HT-29 (cell line): ENCODE measurements at regions not wholly inside any gene's neighbourhood (a gene's known extent, or its start where the extent isn't known, plus 50 kb on each side); places are given as distances from the start of the nearest gene placed in this dataset.

Experiments used
- DNase-seq: peaks from one replicate; pipeline ENCODE4 v3.0.0-alpha.2; 2015; ENCODE audit warnings: low spot score

DNA sequence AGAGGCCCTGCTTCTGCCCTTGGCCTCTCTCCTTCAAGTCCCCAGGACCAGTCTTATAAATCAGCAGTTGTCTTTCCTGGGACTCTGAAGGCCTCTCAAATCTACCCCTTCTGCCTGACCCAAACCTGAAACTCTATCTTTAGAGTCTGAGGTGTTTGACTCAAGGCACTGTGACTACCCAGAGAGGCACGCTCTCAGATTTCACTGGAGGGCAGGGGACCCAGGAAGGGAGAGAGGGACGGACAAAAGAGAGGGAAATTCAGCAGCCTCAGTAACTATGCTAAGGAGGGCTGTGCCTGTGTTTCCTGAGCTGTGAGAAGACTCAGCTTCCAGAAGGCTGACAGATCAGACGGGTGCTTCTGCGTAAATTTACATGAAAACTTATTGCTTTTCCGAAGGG lies 217.8 kb downstream of the HAUS1 start:
- DNase-seq: peak; percentile 4

DNA sequence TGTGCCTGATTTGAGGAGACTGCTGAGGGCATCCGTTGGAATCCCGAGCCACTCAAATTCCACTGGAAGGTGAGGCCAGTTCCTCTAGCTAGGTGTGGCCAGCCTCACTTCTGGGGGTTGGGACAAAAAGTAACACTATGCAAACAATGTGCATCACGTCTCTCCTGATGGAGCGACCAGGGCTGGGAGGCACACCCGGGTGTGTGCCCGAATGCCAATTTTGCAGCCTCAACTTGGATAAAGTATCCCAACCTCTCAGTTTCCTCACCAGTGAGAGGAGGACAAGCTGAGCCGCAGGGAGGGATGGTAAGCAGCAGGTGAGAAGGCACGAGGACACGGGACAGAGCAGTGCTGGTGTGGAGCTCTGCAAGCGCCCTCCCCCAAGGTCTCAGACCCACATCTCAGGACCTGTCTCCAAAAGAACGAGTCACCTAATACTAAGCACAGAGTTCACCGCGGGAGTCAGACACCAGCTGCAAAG lies 218.3 kb downstream of the HAUS1 start:
- peak; percentile 6 for DNase-seq

DNA sequence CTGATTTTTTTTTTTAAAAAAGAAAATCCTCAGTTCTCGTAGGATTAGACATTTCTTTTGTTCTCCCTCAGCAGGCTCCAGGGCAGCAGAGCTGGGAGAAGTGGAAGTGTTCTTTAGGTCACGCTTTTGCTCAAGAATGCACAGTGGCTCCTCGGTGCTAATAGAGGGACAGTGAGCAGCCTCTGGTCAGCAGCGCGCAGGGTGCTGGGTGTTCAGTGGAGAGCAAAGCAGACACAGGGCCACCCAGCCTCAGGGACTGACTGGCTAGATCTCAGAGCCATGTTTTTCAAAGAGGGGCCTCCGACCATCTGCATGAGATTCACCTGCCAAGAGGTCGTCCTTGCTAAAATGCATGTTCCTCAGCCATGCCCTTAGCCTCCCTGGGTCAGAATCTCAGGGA lies 218.8 kb downstream of the HAUS1 start:
- DNase-seq: no peak

DNA sequence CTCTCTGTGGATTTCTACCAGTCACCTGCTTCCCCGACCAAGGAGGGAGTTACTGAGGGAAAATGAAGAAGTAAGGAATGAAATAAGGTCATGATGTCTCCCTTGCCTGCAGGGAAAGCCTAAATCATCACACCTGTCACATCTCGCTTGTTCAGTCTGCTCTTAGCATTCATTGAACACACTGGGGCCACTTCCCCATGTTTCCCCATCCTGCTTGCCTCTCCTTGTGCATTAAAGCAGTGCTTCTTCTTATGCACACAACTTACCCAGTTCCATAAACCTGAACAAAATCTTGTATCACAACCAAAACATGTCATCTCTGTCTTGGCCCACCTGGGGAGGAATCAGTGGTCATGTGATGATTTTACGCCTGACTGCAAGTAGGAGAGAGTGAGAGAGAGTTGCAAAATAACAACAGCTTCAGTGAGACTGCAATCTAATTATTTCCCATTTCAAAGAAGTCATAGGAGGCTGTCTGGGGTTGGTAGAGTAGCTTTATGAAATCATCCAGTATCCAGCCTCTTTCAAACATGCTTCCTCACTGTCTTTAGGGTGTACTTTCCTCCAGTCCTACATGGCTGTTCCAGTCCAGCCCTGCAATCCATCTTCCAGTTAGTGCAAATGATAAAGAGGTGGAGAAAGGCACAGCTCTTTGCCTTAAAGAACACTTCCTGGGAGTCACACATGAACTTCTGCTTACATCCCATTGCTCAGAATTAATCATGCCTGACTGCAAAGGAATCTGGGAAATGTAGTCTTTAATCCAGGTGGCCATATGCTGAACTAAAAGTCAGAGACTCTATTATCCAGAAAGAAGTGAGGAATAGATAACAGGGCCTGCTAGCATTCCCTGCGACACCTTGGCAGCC lies 220.1 kb downstream of the HAUS1 start:
- DNase-seq: peak; percentile 46

DNA sequence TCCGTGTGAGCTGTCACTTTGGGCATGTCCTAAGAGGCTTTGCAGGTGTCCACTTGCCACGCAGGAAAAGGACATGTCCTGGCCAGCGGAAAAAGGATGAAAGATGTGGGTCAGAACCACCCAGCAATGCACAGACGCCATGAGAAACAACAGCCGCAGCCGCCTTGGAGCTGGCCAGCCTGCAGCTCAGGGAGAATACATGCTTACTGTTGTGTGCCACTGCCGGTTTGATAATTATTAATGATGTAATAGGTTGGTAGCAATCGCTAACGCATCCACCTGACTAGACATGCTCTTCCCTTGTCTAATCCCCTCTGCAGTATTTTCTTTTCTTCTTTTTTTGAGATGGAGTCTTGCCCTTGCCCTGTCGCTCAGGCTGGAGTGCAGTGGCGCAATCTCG lies 221.7 kb downstream of the HAUS1 start:
- no peak for DNase-seq

DNA sequence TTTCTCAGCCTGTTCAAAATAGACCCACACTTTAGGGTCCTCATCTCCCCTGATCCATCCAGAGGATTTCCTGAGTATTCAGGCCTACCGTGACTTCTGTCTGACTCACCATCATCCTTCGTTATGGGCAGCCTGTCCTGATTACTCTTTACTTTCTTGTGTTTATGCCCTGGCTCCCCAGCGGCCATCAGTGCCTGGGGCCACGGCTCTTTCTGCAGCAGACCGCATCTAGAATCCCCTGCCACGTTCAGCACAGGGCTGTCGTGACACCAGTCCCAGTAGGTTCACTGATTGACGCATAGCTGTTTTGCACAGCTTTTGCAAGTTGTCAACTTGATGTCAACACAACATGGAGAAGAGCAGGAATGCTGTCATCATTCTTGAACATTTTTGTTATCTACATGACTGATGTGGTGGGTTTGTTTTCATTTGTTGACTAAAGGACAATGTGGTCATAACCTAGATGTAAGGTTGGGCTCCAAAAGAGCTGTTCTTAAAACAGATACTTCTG lies 225.6 kb downstream of the HAUS1 start:
- DNase-seq: no peak

DNA sequence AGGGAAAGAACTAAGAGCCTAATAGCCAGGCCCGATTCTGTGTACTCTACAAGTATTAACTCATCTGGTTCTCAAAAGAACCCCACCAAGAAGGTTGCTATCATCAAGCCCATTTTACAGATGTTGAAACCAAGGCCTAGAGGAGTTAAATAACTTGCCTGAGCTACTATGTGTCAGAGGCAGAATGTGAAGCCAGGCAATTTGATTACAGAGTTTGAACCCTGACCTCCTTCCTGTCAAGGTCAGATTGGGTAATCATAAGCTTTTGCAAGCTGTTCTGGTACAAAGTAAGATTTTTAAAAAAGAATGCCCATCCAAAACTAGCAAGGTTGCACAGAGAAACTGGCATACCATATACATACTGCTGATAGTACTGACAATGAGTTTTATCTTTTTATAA lies 227.1 kb downstream of the HAUS1 start:
- no peak for DNase-seq

DNA sequence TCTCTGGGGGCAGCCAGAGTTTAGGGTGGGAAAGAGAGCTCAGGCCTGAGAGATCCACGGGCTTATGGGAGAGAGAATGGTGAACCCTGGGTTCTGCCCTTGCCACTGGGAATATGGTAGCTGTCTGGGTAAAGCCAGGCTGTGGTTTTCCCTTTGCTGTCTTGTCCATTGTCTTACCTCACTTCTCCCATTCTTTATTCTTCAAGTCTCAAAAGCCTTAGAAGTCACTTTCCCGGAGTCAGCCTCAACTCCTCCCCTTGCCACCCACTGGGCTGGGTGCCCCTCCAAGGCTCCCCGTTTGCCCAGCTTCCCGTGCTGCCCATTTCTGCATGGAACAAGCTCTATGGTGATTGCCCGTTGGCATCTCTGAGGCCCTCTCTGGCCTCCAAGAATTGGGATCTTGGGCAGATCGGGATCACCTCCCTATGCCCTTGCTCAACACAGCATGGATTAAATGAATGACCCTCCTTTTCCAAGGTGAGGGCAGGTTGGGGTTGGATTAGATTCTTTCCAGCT lies 228.2 kb downstream of the HAUS1 start:
- no peak for DNase-seq

DNA sequence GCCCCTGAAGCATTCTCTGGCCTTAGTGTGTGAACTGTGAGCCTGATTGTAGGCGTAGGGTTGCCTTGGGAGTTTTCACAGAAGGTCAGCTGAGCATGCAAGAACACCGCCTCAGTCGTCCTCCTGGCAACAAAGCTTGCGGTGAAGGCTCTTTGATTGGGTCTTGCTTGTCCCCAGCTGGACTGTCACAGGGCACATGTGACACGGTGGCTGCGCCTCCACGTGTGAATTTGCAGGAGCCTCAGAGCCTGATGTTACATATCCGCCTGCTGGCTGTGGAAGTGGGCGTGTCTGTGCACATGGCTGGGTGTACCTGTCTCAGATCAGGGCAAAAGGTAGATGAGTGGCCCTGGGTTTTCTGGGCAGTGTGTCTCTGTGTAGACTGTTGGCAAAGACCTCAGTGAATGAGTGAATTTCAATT lies 228.7 kb downstream of the HAUS1 start:
- DNase-seq: no peak

DNA sequence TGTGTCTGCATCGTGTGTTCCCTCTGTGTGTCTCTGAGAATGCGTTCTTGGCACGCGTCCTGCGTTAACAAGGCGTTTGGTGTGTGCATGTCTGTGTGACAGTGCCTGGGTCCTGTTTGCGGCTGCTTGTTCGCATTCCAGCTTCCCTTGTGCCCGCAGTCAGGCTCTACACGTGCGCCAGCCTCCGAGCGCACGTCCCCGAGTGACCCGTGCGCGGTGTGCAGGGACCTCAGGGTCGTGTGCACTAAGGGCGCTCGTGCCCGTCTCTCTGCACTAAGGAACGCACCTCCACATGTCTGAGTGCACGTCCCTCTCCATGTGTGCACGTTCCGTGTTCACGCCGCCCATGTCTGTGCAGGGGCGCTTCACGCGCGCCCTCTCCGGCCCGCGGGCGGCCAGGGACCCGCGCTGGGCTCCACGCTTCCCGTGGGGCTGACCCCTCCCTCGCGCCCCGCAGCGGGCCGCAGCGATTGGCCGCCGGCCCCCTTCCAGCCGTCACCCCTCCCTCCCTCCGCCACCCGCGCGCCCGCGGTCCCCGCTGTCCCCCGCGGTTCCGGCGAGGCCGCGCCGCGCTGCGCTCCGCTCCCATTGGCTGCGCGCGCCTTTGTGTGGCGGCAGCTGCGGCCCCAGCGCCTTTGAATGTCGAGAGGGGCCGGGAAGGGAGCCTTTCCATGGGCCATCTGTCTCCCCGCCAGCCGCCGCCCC lies 229.4 kb downstream of the HAUS1 start:
- DNase-seq: no peak

DNA sequence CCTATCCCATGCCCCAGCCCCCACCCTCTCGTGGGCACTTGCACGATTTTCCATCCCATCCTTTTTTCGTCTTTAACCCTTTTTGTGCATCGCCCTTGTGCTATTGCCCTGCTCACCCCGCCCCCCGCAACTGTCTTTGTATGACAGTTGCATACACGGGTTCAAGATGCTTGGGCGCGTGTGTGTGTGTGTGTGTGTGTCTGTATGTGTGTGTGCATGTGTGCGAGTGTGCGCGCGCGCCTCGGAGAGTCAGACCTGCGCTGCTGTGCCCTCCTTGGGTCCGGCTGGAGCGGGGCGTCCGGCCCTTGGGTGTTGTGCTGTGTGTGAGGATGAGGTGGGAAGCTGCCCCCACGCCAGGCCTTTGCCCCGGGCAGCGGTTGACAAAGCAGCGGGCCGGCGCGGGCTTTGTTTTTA lies 230.7 kb downstream of the HAUS1 start:
- no peak for DNase-seq

DNA sequence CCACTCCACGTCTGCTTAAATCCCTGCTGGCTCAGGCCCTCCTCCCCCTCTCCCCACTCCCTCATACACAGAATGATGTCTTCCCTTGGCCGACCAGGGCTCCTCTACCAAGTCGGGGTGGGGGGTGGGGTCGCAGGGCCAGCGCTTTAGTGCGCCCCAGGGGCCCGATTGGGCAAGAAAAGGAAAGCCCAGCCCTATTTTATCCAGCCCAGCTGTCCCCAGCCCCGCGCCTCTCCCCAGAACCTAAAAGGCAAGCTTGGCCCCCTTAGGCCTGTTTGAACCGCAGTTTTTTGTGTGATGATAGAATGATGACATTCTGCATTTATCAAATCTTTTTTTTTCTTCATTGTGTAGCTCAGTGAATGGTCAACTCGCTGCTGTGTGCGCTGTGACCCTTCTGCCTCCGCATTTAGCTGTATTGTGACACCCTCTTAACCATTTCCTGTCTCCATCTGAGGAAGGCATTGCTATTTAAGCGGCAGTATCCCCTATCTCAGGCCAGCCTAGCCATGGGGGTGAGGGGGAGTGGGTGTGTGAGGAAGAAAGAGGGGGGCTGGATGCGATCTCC lies 231.4 kb downstream of the HAUS1 start:
- no peak for DNase-seq

DNA sequence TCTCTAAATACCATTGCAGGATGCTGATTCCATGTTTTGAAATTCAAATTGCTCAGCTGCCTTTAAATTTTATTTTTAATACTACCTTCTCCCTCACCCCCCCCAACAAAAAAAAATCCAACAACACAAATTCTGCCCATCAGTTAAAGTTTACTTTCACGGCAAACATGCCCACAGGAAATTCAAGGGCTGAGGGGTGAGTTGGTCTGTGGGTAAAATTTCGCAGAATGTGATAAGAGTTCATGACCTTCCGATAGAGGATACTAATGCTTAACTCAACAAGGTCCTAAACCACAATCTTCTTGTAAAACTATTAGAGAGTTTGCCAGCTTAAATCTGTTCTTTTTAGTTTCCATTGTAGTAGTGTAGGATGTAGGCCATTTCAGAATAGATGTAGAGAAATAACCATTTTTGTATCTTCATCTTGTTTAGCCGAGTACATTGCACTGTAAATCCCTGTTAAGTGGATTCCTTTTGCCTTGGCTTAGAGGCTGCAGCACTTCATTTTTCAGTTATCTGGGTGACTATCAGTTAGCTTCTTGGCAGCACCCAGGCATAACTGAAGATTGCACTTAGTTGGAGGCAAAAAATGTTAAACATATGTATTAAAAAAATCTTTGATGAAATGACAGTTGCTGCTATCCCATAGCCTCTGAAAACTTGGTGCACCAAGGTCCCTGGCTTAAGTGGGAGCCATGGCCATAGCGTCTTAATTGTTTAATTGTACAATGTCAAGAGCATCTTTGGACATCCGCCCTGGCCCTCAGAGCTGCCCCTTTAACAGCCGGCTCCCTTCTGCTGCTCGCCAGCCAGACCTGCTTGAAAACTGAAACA lies 232.3 kb downstream of the HAUS1 start:
- DNase-seq: no peak

DNA sequence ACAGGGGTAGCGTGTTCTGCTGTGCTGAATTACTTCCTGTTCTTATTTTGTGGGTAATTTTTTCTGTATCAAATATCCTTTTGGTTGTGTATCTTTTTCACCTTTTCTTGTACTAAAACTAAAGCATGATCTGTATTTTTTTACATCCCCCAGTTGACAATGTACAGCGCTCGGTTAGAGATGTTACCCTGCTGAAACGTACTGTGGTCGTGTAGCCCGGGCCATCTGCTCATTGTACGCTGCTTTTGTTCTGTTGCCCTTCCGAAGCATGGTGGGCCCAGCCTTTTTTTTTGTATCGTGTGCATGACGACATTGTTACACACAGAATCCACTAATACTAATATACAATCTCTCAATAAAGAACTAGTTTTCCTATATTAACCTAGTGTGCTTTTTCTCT lies 233.1 kb downstream of the HAUS1 start:
- DNase-seq: no peak

DNA sequence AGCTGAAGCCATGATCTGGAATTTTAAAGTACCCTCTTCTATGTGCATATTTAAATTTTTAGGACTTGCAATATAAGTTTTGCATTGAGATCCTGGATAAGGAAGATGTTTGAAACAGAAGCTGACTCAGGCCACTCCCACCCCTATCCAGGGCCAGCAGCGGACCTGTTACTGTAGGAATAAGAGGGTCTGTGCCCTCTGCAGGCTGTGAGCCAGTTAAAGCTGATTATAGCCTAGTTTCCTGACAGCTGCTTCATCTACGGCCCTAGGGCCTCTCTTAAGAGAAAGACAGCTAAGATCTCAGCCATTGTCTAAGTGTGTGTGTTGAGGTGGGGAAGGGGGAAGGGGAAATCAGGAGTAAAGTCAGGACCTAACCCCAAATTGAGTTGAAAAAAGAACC lies 234.0 kb downstream of the HAUS1 start:
- no peak for DNase-seq

DNA sequence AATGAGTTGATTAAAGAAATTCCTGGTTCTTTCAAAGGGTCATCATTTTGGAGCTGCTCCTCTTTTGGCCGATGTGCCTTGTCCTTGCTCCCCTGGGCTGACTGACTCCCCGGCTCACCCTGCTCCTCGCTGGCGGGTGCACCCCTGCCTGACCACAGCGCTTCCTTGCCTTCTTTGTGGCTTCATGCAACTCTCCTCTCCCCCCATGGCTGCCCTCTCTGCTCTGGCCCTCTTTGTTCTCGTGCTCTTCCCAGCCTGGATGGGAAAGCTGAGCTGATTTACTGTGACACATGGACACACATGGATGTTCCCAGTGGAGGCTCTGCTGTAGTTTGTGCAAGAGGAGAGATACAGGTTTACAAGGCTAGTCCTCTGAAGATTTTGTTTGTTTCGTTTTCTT lies 234.6 kb downstream of the HAUS1 start:
- no peak for DNase-seq

DNA sequence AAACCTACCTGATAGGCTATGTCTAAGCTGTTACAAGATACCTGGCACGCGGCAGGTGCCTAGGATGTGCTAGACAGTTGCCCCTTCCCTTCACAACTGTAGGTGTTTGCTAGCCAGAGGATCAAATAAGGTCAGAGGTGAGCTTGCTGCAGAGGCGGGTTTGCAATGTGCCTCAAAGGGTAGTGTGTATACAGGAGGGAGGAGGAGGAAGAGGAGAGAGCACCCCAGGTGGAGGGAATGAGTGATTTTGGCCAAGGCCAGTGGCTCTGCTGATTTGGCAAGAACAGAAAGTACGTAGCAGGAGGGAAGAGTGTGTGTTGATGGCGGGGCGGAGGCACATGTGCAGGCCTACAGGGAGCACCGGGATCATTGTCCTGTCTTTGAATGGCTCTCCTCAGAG lies 236.5 kb downstream of the HAUS1 start:
- no peak for DNase-seq

DNA sequence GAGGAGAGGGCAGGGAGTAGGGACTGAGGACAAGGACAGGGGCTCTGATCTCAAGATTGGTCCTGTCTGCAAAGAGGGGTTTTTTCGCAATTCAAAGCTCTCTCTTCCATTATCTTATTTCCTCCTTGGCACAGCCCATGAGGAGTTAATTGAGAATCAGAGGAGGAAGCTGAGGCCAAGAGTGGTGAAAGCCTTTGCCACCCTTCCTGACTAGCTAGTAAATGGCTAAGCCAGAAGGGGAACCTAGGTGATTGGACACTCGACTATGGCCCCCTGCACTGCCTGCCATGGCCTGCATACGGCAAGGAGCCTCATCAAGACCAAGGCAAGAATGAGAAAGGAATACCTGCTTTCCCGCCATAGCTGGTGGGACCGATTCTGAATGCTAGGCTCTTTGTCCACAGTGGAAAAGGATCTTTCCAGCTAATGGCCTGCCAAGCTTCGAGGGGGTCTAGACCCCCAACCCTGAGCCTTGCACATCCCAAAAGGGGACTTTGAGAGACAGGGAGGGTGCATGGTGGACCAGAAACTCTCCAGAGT lies 237.9 kb downstream of the HAUS1 start:
- DNase-seq: no peak

DNA sequence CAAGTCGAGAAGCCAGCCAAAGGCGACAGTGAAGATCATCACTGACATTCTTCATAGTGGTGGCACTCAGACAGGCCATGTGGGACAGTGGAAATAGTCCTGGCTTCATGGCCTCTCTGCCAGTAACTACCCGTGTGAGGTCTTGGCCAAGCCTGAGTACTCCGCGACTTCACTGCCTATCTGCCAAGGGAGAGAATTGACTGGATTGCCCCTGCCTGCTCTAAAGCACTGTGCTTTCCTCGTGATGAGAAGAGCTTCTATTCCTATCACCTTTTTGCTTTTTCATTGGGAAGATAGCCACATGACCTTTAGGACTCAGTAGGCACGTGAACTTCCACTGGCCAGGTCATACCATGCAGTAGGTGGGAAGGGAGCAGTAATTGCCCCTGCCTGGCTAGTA lies 239.3 kb downstream of the HAUS1 start:
- DNase-seq: no peak

DNA sequence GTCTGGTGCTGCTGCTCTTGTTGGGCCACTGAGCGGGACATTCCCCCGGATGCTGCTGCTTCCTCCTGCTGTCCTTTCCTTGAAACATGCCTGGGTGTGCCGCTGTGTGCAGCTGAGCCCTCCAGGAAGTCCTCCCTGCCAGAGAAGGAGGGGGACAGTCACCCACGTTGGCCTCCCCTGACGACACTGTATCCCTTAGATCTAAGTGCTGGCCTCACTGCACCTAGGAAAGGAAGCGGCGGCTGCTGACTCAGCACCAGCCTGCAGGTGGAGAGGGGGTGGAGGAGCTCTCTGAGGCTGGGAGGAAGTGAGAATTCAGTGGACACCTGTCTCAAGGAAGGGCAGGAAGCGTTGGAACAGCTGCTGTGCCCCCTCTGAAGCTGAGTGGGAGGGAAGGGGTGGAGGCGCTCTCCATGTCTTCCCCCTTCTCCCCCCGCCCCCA lies 239.8 kb downstream of the HAUS1 start:
- DNase-seq: peak; percentile 13
